ENCODE measurements at regions not wholly inside any gene's neighbourhood (a gene's known extent, or its start where the extent isn't known, plus 50 kb on each side); places are given as distances from the start of the nearest gene placed in this dataset.

DNA sequence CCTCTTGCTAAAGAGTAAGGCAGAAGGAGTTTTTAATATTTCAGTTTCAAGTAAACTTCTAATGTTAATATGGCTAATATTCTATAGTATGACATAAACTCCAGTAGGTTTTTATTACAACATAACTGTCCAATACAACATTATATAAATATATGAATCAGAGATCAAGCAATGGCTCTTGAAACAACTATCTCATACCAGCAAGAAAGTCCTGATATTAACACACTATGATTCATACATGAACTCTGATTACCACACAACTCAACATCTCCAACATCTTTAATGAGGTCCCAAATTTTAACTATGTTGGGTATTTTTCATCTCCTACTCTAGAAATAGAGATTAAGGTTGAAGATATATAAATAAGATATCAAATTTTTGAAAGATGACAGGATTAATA lies 878.3 kb downstream of the TLE1 start:
- in situ Hi-C loops (cut with HindIII; ENCODE audit: extremely low pct_ligation_motif_present, low pct_unique_long_range_greater_than_20kb) (no loop called here), intact Hi-C loops (cut with micrococcal nuclease; ENCODE audit: unreplicated experiment) (no loop called here)
- TF ChIP-seq GABPB1 (CRISPR knock-in tag; IDR thresholded peaks at IDR 0.05), result no peak
- no peak for TF ChIP-seq ZKSCAN8 (CRISPR knock-in tag; IDR thresholded peaks at IDR 0.05; ENCODE audit: borderline replicate concordance)
- no peak for TF ChIP-seq ZFP82 (CRISPR knock-in tag; IDR thresholded peaks at IDR 0.05; ENCODE audit: borderline replicate concordance)
- TF ChIP-seq ZNF674 (CRISPR knock-in tag; IDR thresholded peaks at IDR 0.05; ENCODE audit: low read depth), result no peak
- TF ChIP-seq, protein P1, sequence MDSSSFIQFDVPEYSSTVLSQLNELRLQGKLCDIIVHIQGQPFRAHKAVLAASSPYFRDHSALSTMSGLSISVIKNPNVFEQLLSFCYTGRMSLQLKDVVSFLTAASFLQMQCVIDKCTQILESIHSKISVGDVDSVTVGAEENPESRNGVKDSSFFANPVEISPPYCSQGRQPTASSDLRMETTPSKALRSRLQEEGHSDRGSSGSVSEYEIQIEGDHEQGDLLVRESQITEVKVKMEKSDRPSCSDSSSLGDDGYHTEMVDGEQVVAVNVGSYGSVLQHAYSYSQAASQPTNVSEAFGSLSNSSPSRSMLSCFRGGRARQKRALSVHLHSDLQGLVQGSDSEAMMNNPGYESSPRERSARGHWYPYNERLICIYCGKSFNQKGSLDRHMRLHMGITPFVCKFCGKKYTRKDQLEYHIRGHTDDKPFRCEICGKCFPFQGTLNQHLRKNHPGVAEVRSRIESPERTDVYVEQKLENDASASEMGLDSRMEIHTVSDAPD (CRISPR knock-in tag; IDR thresholded peaks at IDR 0.05), result no peak
- TF ChIP-seq KAT7 (CRISPR knock-in tag; IDR thresholded peaks at IDR 0.05; ENCODE audit: borderline replicate concordance), result no peak
- TF ChIP-seq, protein P2, sequence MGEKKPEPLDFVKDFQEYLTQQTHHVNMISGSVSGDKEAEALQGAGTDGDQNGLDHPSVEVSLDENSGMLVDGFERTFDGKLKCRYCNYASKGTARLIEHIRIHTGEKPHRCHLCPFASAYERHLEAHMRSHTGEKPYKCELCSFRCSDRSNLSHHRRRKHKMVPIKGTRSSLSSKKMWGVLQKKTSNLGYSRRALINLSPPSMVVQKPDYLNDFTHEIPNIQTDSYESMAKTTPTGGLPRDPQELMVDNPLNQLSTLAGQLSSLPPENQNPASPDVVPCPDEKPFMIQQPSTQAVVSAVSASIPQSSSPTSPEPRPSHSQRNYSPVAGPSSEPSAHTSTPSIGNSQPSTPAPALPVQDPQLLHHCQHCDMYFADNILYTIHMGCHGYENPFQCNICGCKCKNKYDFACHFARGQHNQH (CRISPR knock-in tag; IDR thresholded peaks at IDR 0.05), result no peak
- TF ChIP-seq ZNF782 (CRISPR knock-in tag; IDR thresholded peaks at IDR 0.05; ENCODE audit: borderline replicate concordance), result no peak
- TF ChIP-seq, protein P3, sequence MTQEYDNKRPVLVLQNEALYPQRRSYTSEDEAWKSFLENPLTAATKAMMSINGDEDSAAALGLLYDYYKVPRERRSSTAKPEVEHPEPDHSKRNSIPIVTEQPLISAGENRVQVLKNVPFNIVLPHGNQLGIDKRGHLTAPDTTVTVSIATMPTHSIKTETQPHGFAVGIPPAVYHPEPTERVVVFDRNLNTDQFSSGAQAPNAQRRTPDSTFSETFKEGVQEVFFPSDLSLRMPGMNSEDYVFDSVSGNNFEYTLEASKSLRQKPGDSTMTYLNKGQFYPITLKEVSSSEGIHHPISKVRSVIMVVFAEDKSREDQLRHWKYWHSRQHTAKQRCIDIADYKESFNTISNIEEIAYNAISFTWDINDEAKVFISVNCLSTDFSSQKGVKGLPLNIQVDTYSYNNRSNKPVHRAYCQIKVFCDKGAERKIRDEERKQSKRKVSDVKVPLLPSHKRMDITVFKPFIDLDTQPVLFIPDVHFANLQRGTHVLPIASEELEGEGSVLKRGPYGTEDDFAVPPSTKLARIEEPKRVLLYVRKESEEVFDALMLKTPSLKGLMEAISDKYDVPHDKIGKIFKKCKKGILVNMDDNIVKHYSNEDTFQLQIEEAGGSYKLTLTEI (CRISPR knock-in tag; conservative IDR thresholded peaks at IDR 0.05), result no peak
- TF ChIP-seq, protein P4, sequence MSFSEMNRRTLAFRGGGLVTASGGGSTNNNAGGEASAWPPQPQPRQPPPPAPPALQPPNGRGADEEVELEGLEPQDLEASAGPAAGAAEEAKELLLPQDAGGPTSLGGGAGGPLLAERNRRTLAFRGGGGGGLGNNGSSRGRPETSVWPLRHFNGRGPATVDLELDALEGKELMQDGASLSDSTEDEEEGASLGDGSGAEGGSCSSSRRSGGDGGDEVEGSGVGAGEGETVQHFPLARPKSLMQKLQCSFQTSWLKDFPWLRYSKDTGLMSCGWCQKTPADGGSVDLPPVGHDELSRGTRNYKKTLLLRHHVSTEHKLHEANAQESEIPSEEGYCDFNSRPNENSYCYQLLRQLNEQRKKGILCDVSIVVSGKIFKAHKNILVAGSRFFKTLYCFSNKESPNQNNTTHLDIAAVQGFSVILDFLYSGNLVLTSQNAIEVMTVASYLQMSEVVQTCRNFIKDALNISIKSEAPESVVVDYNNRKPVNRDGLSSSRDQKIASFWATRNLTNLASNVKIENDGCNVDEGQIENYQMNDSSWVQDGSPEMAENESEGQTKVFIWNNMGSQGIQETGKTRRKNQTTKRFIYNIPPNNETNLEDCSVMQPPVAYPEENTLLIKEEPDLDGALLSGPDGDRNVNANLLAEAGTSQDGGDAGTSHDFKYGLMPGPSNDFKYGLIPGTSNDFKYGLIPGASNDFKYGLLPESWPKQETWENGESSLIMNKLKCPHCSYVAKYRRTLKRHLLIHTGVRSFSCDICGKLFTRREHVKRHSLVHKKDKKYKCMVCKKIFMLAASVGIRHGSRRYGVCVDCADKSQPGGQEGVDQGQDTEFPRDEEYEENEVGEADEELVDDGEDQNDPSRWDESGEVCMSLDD (CRISPR knock-in tag; IDR thresholded peaks at IDR 0.05; ENCODE audit: borderline replicate concordance), result no peak
- no peak for TF ChIP-seq ZNF20 (CRISPR knock-in tag; IDR thresholded peaks at IDR 0.05)
- TF ChIP-seq MAZ (IDR thresholded peaks at IDR 0.05; ENCODE audit: borderline replicate concordance, low read depth, low read length), result no peak
- no peak for TF ChIP-seq MAZ (CRISPR knock-in tag; IDR thresholded peaks at IDR 0.05; ENCODE audit: low read depth)
- TF ChIP-seq, protein P5, sequence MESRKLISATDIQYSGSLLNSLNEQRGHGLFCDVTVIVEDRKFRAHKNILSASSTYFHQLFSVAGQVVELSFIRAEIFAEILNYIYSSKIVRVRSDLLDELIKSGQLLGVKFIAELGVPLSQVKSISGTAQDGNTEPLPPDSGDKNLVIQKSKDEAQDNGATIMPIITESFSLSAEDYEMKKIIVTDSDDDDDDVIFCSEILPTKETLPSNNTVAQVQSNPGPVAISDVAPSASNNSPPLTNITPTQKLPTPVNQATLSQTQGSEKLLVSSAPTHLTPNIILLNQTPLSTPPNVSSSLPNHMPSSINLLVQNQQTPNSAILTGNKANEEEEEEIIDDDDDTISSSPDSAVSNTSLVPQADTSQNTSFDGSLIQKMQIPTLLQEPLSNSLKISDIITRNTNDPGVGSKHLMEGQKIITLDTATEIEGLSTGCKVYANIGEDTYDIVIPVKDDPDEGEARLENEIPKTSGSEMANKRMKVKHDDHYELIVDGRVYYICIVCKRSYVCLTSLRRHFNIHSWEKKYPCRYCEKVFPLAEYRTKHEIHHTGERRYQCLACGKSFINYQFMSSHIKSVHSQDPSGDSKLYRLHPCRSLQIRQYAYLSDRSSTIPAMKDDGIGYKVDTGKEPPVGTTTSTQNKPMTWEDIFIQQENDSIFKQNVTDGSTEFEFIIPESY (CRISPR knock-in tag; IDR thresholded peaks at IDR 0.05), result no peak
- TF ChIP-seq, protein P6, sequence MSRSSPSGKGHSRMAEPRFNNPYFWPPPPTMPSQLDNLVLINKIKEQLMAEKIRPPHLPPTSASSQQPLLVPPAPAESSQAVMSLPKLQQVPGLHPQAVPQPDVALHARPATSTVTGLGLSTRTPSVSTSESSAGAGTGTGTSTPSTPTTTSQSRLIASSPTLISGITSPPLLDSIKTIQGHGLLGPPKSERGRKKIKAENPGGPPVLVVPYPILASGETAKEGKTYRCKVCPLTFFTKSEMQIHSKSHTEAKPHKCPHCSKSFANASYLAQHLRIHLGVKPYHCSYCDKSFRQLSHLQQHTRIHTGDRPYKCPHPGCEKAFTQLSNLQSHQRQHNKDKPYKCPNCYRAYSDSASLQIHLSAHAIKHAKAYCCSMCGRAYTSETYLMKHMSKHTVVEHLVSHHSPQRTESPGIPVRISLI (CRISPR knock-in tag; IDR thresholded peaks at IDR 0.05; ENCODE audit: borderline replicate concordance), result no peak

More for the DNA sequence above, 878.3 kb downstream of the TLE1 start:
- DNase-seq (ENCODE audit: low spot score) (no peak), FAIRE-seq (no peak), ATAC-seq (no peak)
- no peak overlapping the region for H3K27ac ChIP-seq (ENCODE audit: extremely low read length, insufficient read depth, low read length)
- H3K4me2 ChIP-seq (ENCODE audit: low read depth, low read length), result no peak overlapping the region
- no TSS peak for BruUV-seq (replicated peaks)
- H4K20me1 ChIP-seq (ENCODE audit: insufficient read depth, low read length), result no peaks in the 10 kb centered on the region
- no peaks in the 10 kb centered on the region for H3K79me2 ChIP-seq (ENCODE audit: insufficient read depth, low read length)
- POLR2A ChIA-PET, result no interaction called here
- H3K9ac ChIP-seq (ENCODE audit: insufficient read depth, low read depth, low read length), result no peak overlapping the region
- no peak overlapping the region for H2AFZ ChIP-seq (ENCODE audit: low read length)
- no peaks in the 10 kb centered on the region for H3K36me3 ChIP-seq (replicated peaks in 1 of 2; ENCODE audit: control insufficient read depth in 1 of 2, insufficient read depth in 2 of 2, low read length in 2 of 2)
- CTCF ChIA-PET (ENCODE audit: low intra/inter-chr PET ratio, low total read pairs), result no interaction called here
- H3K4me3 ChIP-seq (replicated peaks in 1 of 3; ENCODE audit: insufficient read depth in 1 of 3, low read depth in 2 of 3, low read length in 3 of 3), result no peak overlapping the region
- H3K9me3 ChIP-seq (ENCODE audit: low read length), result peaks cover 9% of the 10 kb centered on the region; the same call in 1 of the 2 replicates
- H3K27me3 ChIP-seq (ENCODE audit: control insufficient read depth in 1 of 2, insufficient read depth in 2 of 2, low read length in 2 of 2), result no peaks in the 10 kb centered on the region
- H3K4me1 ChIP-seq (ENCODE audit: insufficient read depth, low read length), result no peaks in the 10 kb centered on the region
